ENCODE measurements at regions not wholly inside any gene's neighbourhood (a gene's known extent, or its start where the extent isn't known, plus 50 kb on each side); places are given as distances from the start of the nearest gene placed in this dataset.

DNA sequence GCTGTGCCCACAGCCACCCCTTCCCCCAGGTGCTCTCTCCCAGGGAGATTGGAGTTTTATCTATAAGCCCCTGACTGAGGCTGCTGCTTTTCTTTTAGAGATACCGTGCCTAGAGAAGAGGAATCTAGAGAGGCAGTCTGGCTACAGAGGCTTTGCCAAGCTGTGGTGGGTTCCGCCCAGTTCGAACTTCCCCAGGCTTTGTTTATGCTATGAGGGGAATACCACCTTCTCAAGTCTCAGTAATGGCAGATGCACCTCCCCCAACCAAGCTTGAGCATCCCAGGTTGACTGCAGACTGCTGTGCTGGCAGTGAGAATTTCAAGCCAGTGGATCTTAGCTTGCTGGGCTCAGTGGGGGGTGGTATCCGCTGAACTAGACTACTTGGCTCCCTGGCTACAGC lies 157.4 kb downstream of the CAAP1 start:
- no peak for DNase-seq

GRCh38 chr9:26729187-26729586 lies 163.4 kb downstream of the CAAP1 start:
- no peak for DNase-seq

DNA sequence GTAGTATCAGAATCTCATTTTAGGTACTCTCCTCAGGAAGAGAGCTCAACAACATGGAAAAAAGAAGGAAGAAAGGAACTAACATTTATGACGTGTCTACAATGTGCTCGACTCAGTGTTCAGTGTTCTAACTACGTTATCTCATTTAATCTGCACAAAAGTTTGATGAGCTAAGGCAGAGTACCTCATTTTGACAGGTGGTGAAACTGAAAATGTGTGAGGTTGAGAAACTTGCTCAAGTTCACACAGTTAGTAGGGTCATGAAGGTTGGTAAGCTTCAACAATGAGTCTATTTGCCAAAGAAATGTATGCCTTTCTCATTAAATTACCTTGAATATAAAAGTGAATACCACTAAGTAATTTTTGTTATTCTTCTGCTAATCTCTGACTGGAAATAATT lies 165.1 kb downstream of the CAAP1 start:
- no peak for DNase-seq

DNA sequence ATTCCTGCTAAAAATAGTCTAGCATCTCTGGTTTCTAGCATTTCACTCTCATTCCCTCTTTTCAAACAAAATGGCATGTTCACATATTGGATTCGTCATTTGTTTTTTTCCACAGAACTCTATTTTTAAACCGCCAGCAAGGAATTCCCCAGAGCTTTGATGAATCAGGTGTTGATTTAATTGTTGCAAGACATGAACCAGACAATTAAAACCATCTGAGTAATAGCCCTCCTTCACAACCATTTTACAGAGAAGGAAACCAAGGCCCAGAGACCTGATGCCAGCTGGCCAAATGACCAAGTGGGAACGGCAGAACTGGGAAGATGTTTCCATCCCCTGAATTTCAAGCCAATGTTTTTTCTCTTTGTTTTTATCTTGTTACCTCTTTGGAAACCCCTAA lies 167.0 kb downstream of the CAAP1 start:
- no peak for DNase-seq

DNA sequence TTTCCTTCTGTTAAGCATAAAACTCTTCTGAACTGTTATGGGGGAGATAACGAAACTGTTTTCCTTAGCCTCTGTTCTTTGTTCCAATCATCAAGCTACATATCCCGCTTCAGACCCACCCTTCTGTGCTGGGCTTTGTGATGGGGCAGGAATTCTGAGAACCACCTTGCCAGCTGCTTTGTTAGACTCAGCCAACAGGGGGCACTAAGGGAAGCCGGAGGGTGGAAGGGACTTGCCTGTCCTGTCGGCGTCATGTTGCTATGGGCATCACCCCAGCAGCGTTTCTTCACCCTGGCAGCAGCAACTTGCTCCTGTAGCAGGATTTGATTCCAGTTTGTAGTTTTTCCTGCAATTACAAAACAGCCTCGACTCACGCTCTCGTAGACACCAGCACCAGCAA lies 169.1 kb downstream of the CAAP1 start:
- no peak for DNase-seq

GRCh38 chr9:26722755-26723154 lies 169.8 kb downstream of the CAAP1 start:
- DNase-seq: no peak

- no peak for DNase-seq
These were observed 182.6 kb downstream of the CAAP1 start for GRCh38 chr9:26710008-26710407.

- no peak for DNase-seq
These were observed 186.4 kb downstream of the CAAP1 start for GRCh38 chr9:26706223-26706622.

- DNase-seq: no peak
These were observed 197.3 kb downstream of the CAAP1 start for GRCh38 chr9:26695298-26695622.

- DNase-seq: no peak
These were observed 198.0 kb downstream of the CAAP1 start for GRCh38 chr9:26694381-26695297.

GRCh38 chr9:26689041-26689440 lies 203.6 kb downstream of the CAAP1 start:
- no peak for DNase-seq

DNA sequence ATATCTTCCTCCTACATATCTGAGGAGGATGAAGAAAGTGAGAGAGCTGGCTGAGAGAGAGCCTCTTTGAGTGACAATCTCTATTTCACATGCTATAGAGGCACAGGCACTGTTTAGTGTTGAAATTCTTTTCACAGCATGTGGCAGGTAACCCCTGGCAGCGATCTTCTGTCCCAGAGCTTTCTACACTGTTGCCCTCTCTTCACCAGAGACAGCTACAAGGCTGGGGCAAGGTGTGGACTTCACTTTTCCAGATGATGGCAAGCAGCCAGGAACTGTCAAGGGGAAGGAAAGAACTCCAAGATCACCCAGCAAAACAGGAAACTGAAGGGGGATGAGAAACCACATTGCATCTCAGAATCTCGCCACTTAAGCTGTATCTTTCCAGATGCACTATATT lies 205.2 kb downstream of the CAAP1 start:
- no peak for DNase-seq

DNA sequence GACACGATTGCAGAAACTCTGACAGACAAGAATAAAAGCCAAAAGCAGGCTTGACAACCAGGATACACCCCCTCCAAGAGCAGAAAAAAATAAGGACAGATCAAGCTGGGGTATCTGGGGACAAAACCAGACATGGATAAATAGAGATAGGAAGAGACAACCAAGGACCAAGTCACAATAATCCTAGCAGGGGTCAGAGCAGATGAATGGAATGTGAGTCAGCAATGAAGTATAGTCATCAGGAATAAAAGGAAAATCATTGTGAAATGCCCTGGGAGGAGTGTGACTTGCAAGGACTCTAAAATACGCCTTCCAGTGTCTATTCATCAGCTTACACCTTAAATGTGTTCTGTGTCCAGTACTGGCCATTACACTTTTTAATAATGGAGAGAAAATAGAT lies 206.8 kb downstream of the CAAP1 start:
- no peak for DNase-seq

GRCh38 chr9:26684029-26684428 lies 208.6 kb downstream of the CAAP1 start:
- DNase-seq: no peak

- no peak for DNase-seq
These were observed 209.7 kb downstream of the CAAP1 start for GRCh38 chr9:26682796-26683496.

GRCh38 chr9:26682041-26682440 lies 210.6 kb downstream of the CAAP1 start:
- no peak for DNase-seq

DNA sequence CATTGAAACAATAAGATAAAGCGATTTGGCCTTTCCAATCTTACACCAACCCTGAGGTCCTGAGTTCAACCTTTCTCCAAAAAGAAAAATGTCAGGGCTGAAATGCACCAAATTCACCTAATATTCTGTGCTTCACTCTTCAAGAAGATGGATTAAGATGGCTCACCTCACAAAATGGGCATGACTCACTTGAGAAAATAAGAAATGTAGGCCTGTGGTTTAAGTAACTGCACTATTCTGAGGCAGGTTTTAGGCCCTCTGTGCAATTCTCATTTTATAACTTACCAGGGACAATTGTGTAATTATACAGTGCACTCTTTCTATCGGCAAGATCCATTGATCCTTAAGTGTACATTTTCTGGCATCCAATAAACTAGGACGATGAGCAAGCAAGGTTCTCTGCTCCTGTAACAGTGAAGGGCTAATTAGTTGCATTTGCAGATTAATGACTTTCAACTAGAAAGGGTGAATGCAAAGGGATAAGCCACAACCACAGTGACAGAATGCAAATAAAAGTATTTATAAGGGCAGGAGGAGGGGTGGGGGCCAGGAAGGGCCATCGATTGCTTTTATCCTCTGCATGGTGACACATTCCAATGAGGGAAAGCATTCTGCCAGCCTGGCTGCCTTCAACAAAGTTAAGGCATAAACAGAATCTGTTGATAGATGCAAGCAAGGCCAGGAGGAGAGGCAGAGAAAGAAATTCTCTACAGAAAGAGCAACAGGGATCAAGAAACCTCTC lies 214.5 kb downstream of the CAAP1 start:
- DNase-seq: no peak

GRCh38 chr9:26675035-26675434 lies 217.6 kb downstream of the CAAP1 start:
- no peak for DNase-seq

DNA sequence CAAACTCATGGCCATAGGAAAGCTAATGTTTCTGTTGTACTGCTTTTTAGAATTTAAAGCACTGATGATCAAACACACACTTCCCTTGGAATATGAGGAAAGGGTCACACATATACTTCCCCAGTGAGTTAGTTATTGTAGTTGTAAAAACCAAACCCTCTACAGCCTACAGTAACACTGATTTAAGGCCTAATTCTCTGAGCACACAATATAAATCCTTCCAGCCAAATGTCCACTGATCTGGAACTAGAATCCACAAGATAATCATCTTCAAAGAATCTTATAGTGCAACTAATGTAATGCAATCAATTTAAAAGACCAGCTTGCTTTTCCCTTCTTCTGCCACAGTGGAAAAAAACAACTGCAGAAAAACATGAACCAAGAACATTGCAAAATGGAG lies 219.3 kb downstream of the CAAP1 start:
- no peak for DNase-seq

DNA sequence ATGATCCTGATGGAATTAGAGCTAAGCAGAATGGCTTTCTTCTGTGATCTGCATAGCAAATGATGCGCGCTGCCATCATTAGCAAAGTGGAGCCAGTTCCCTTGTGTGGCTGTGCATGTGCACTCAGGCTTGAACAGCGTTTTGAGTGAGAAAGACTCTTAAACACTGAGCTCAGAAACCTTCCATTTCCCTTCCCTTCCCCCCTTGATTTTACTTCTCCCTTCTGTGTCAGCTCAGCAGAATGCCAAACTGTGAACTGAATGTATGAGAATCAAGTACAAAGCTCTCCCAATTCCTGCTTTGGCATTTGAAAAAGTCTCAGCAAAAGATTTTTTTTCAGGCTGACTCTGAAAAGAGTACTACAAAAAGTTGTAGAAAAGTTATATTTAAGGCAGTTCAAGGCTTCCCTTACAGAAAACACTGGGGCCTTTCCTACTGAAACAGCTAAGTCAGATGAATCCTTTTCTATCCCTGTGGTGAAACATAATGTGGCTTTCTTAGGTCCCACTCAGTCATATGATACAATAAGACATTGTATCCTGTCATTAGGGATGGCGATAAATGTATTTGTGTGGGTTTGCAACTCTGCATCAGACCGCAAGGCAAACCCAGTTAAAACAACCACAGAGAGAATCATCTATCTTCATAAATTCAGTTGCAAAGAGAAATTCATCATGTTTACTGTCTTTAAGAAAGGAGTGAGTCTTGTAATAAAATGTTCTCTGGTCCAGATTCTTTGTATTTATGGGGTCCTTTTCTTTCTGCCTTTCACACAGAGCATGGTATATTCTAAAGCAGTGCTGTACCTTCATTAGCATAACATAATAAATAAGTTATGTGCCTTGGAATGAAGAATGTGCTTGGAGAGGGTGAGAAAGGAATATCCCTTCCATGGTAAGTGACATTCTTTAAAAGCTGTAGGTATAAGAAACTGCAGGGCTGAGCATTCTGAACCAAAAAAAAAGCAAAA lies 222.6 kb downstream of the CAAP1 start:
- no peak for DNase-seq

- DNase-seq: no peak
These were observed 224.7 kb downstream of the CAAP1 start for GRCh38 chr9:26667882-26668281.

- DNase-seq: no peak
These were observed 226.9 kb downstream of the CAAP1 start for GRCh38 chr9:26665666-26666065.

Data from DMS153 (cell line).